GM19438 (cell line): ENCODE measurements at regions not wholly inside any gene's neighbourhood (a gene's known extent, or its start where the extent isn't known, plus 50 kb on each side); places are given as distances from the start of the nearest gene placed in this dataset.
"Not testable (repeated sequence)": the region's sequence is repeated elsewhere in the genome, so short reads cannot be mapped to it uniquely, and the experiment has no call there.

ENCODE experiments used
- ATAC-seq: cut with Tn5 transposase; IDR thresholded peaks from one replicate; pipeline ENCODE4 v1.9.1; 2021; ENCODE audit warnings: low read depth; ENCODE audit not compliant: unreplicated experiment

- no peak for ATAC-seq
Observed at GRCh38 chr9:108766626-108767161, 89.1 kb downstream of the ACTL7B start.

DNA sequence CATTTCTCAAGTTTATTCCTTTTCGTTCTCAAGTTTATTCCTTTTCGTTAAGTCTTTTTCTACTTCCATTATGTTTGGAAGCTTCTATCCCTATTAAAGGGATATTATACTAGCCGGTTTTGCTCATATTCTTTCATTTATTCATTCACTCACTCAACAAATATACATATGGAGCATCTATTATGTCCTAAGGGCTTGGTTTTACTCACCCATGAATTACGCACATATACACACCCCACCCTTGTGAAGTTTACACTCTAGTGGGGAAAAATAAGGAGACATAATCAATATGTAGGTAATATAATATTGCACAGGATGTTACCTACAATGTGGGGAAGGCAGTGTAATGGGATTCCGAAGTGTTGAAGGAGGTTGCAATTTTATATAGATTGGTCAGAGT, 90.5 kb downstream of the ACTL7B start:
- no peak for ATAC-seq

DNA sequence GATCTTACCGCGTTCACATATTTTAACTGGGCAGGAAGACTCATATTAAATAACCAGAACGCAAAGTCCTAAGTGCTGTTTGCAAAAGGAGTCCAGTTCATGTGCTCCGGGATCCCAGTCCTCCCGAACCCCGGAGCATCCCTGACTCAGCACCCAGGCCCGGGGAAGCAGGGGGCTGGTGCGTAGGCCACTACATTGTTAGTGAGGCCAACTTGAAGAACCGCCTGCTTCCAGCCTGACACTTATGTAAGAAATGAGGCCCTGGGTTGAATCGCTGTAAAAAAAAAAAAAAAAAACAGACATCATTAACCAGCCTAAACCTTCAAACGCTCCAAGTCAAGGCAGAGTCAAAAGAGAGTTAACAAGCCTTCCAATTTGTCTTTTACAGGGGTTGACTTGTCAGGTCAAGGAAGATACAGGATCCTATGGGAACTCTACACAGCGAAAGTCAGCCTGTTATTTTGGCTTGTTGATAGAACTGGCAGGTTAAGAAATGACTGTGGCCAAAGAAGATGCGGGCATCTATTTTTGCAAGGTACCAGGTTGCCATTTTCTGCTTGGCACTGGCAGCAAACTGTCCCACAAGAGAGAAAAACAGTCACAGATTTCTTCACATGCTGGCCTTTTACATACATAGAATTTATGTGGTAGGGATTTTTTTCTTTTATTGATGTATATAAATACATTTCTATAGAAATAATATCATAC, 93.3 kb downstream of the ACTL7B start:
- no peak for ATAC-seq

- no peak for ATAC-seq
Observed at GRCh38 chr9:108761655-108762347, 94.0 kb downstream of the ACTL7B start.

- no peak for ATAC-seq
Observed at GRCh38 chr9:108760841-108761240, 94.9 kb downstream of the ACTL7B start.

- ATAC-seq: no peak
Observed at GRCh38 chr9:108759835-108760234, 96.0 kb downstream of the ACTL7B start.

DNA sequence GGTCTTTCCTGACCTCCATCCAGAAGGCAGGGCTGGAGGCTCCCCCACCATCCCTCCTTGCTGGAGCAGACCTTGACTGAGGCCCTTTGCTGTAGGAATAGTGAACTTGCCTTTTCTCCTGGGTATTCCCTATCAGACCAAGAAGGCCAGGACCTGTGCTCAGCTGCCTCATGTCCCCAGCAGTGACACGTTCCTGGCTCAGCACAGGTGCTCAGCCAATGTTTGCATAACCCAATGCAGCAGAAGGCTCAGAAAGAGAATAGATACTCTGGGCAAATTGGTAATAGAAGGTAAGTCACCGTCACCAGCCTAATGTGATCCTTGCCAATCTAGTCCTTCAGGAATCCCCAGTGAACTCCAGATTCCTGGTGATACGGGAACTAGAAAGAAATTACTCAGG, 96.4 kb downstream of the ACTL7B start:
- no peak for ATAC-seq

DNA sequence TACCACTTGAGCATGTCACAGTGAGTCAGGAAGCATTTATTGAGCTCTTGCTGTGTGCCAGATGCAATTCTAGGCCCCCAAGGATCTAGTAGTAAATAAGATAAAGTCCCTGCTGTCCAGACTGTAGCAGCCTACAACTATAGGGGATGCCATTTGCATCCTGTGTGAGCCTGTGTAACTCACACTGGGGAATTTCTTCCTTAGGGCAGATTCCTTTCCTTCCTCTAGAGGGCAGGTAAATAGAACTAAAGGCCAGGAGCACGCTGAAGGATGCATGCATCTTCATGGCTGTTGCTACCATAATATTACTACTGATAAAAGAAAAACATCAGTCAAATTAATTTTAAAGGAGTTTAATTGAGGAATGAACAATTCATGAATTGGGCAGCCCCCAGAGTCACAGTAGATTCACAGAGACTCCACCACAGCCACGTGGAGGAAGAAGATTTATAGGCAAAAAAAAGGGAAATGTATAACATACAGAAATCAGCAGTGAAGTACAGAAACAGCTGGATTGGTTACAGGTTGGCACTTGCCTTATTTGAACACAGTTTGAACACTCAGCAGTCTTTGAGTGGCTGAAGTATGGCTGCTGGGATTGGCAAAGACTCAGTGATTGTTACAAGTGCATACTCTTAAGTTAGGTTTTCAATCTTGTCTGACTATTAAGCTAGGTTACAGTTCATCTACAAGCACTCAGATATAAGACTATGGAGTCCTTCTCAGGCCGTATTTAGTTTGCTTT, 98.9 kb downstream of the ACTL7B start:
- no peak for ATAC-seq

- no peak for ATAC-seq
Observed at GRCh38 chr9:108755979-108756378, 99.8 kb downstream of the ACTL7B start.

DNA sequence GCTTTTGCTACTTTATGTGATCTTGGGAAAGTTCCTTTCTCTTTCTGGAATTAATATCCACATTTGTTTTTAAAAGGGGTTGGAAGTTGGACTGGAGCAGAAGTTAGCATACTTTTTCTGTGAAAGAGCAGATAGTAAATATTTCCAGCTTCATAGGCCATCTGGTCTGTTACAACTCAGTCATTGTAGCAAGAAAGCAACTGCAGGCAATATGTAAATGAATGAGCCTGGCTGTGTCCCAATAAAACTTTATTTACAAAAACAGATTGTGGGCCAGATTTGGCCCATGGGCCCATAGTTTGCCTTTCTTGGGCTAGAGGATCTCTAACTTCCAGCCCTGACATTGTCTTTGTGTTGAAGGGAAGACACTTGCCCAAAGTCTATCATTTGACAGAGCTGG, 104.4 kb downstream of the ACTL7B start:
- no peak for ATAC-seq

GRCh38 chr9:108750661-108751215, 105.0 kb downstream of the ACTL7B start:
- no peak for ATAC-seq

DNA sequence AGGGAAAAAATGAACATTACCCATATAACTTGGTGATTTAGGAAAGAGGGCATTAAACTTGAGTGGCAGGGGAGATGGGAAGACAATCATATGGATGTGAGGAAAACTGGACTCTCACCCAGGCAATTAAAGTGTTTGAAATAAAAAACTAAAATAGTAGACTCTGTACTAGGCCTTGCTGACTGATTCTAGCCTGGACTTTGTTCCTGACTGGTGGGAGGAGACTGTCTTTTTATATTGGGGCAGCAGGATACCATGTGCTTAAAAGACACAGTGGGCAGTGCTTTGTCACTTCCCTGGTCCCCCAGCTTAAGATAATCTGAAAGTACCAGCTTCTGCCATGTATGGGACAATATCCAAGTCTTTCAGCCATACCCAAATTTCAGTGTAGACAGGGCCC, 107.0 kb downstream of the ACTL7B start:
- ATAC-seq: no peak

DNA sequence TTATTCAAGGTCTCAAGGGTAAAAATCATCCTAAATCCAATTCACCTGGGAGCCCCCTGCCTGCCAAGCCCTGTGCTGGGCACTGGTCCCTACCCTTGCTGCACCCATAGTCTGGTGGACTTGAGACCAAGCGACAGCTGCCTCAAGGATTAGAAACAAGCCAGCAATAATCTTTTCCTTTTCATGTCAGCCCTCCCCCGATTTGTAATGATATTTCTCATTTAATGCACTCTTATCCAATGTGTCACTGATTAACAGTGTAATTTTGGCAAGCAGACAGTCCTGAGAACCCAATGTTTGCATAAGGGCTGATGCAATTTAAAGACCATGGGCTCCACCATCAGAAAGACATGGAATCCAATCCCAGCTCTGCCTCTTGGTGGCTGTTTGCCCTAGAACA, 108.9 kb downstream of the ACTL7B start:
- ATAC-seq: no peak

DNA sequence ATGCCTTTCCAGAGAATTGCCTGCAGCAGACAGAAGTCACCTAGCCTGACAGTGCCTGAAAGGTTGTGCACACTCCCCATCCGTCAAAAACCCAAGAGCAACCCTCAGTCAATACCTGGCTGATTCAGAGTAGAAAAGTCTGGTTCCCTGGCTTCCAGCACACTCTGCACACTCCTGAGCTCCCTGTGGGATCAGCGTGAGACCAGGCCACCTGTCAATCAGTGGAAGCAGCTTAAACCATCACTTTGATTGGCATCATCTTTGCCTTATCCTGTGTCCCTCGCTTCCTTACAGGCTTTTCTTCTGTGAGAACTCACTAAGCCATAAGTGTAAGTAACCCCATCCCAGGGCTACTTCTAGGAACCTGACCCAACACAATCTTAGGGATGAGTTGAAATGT, 109.8 kb downstream of the ACTL7B start:
- no peak for ATAC-seq

DNA sequence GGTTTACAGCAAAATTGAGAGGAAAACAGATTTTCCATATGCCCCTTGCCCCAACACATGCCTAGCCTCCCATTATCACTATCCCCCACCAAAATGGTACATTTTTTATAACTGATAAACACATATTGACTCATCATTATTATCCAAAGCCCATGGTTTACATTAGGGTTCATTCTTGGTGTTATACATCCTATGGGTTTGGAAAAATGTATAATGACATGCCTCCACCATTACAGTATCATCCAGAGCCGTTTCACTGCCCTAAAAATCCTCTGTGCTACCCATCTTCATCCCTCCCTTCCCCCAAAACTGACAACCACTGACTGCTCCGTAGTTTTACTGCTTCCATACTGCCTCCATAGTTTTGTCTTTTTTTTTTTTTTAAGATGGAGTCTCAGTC, 111.1 kb downstream of the ACTL7B start:
- ATAC-seq: no peak

GRCh38 chr9:108743901-108744371, 111.8 kb downstream of the ACTL7B start:
- ATAC-seq: no peak

DNA sequence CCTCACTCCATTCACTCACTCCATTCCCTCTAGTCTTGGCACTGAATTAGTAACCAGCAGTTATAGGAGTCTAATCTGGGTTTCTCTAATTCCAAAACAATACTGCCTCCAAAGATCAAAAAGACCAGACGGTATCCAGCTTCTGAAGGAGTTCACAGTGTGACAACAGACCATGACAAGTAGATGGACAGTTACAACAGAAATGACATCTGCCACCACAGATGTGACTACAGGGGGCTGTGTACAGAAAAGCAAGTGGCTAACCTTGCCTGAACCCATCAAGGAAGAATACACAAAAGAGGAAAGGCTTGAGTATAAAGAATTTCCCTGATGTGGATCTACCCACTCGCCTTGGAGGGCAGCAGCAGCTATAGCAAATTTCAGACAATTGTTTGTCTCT, 112.4 kb downstream of the ACTL7B start:
- no peak for ATAC-seq

DNA sequence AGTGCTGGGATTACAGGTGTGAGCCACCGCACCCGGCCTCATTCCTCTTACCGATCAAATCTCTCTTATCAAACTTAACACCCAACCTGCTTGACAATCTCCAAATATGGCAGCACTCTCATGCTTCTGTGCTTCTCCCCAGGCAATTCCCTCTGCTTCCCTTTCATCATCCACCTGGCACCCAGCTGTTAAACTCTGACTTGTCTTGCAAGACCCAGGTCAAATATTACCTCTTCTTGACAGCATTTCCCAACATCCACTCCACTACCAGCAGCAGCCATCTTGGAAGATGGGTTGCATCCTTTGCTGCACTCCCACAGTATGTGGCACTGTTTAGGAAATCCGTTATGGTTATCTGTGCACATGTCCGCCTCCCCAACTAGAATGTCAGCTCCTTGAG, 113.6 kb downstream of the ACTL7B start:
- ATAC-seq: no peak

DNA sequence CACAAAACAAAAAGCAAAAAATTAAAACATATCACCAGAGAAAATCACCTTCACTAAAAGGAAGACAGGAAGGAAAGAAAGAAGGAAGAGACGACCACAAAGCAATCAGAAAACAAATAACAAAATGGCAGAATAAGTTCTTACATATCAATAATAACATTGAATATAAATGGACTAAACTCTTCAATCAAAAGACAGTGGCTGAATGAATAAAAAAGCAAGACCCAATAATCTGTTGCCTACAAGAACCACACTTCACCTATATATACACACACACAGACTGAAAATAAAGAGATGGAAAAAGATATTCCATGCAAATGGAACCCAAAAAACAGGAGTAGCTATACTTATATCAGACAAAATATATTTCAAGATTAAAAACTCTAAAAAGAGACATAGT, 124.5 kb downstream of the ACTL7B start:
- not testable (repeated sequence) for ATAC-seq

DNA sequence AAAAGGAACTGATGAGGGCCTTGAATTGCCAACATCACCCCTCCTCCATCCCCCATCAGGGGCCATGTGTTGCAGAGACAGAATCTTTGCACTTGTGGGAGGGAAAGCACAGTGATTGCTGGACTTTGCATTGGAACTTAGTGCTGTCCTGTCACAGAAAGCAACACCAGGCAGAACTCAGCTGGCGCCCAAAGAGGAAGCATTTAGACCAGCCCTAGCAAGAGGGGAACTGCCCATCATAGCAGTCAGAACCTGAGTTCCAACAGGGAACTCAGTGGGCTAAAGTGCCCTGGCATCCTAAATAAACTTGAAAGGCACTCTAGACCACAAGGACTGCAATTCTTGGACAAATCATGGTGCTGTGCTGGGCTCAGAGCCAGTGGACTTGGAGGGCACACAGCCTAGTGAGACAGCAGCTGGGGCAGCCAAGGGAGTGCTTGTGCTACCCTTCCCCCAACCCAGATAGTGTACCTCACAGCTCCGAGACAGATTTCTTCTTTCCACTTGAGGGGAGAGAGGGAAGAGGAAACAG, 128.1 kb downstream of the ACTL7B start:
- no peak for ATAC-seq

DNA sequence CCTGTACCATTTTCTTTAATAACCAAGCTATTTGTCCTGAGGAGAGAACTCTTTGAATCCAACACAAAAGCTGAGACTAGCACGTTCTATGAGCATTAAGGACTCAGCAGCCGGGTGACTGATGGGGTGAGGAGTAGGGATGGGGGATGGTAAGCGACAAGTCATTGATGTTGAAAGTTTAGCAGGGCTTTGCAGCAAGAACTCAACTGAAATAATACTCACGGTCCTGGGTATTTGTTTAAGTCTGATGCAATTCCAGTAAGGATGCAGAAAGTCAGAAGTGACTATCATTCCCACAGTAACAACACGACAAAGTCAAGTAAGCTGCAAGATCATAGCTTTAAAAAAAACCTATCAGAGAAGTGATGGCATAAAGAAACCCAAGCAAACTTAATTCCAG, 131.1 kb downstream of the ACTL7B start:
- no peak for ATAC-seq
